ENCODE measurements at regions not wholly inside any gene's neighbourhood (a gene's known extent, or its start where the extent isn't known, plus 50 kb on each side); places are given as distances from the start of the nearest gene placed in this dataset.

DNA sequence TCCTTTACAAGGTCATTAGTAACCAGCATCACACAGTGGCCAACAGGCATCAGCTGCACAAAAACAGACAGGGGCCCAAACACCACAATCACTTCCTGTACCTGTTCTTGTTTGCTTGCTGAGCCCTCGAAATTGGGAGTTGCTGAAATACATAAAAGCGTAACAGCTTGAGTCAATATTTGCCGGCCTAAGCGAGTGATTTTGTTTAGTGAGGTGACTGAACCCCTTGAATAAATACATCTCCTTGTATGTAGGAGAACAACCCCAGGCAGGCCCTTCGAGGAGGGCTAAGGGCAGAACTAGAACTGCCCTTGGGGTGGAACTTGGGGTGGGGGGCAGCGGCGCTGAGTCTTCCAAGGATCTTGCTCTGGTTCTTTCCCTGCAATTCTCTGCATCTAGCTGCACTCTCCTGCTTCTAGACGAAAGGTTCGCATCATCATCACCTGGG lies 502.5 kb downstream of the RASEF start:
- peaks cover 53% of the 10 kb centered on the region for H3K4me1 ChIP-seq (ENCODE audit: insufficient read depth, low read length, poor library complexity, severe bottlenecking)

DNA sequence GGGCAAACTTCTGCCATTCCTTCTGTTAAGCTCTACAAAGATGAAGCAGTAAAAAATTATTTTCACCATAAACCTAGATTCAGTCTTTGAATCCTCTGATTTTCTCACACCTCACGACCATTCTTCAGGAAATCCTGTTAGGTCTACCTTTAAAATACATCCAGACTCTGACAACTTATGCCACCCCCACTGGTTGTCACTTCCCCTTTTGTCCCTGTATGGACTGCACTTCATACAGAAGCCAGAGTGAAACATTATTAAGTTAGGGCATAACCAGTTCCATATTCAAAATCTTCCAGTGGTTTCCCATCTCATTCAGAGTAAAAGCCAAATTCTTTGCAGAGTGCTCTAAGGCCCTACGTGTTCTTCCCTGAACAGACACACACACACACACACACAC lies 499.8 kb downstream of the RASEF start:
- Histone ChIP-seq H3K79me2 (ENCODE audit: insufficient read depth, low read length) (no peaks in the 10 kb centered on the region), H3K9ac (ENCODE audit: low read depth, low read length, poor library complexity, severe bottlenecking) (no peak overlapping the region), H3K9me2 (replicated peaks; ENCODE audit: low read depth, low read length) (no peaks in the 10 kb centered on the region), H3K4me3 (ENCODE audit: low read length, poor library complexity, severe bottlenecking) (no peak overlapping the region), H3F3A (ENCODE audit: low read depth) (peaks cover 3% of the 10 kb centered on the region; the same call in 1 of the 2 replicates), H4K20me1 (ENCODE audit: insufficient read depth, low read length, poor library complexity, severe bottlenecking) (no peaks in the 10 kb centered on the region), H3K4me1 (ENCODE audit: insufficient read depth, low read length, poor library complexity, severe bottlenecking) (peaks cover 42% of the 10 kb centered on the region), H3K27me3 (ENCODE audit: insufficient read depth, low read length, poor library complexity, severe bottlenecking) (no peaks in the 10 kb centered on the region), H3K36me3 (ENCODE audit: insufficient read depth, low read length) (no peaks in the 10 kb centered on the region), H2AFZ (ENCODE audit: low read length) (no peak overlapping the region), H3K9me3 (ENCODE audit: insufficient read depth, low read depth, low read length) (peaks cover 5% of the 10 kb centered on the region; the same call in 1 of the 2 replicates), H3K4me2 (ENCODE audit: low read depth, low read length, poor library complexity, severe bottlenecking) (no peak overlapping the region)
- TF ChIP-seq, protein P1, sequence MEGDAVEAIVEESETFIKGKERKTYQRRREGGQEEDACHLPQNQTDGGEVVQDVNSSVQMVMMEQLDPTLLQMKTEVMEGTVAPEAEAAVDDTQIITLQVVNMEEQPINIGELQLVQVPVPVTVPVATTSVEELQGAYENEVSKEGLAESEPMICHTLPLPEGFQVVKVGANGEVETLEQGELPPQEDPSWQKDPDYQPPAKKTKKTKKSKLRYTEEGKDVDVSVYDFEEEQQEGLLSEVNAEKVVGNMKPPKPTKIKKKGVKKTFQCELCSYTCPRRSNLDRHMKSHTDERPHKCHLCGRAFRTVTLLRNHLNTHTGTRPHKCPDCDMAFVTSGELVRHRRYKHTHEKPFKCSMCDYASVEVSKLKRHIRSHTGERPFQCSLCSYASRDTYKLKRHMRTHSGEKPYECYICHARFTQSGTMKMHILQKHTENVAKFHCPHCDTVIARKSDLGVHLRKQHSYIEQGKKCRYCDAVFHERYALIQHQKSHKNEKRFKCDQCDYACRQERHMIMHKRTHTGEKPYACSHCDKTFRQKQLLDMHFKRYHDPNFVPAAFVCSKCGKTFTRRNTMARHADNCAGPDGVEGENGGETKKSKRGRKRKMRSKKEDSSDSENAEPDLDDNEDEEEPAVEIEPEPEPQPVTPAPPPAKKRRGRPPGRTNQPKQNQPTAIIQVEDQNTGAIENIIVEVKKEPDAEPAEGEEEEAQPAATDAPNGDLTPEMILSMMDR (conservative IDR thresholded peaks at IDR 0.05; ENCODE audit: low read length), result no peak
- TF ChIP-seq EZH2phosphoT487 (IDR thresholded peaks at IDR 0.05; ENCODE audit: borderline replicate concordance), result no peak

More for the DNA sequence above, 502.5 kb downstream of the RASEF start:
- peaks cover 3% of the 10 kb centered on the region; the same call in 1 of the 2 replicates for H3F3A ChIP-seq (ENCODE audit: low read depth)
- H3K9ac ChIP-seq (ENCODE audit: low read depth, low read length, poor library complexity, severe bottlenecking), result peak overlapping the region; percentile 56
- H3K9me3 ChIP-seq (ENCODE audit: insufficient read depth, low read depth, low read length), result peaks cover 5% of the 10 kb centered on the region; the same call in 1 of the 2 replicates
- no peaks in the 10 kb centered on the region for H3K27me3 ChIP-seq (ENCODE audit: insufficient read depth, low read length, poor library complexity, severe bottlenecking)
- H3K79me2 ChIP-seq (ENCODE audit: insufficient read depth, low read length), result no peaks in the 10 kb centered on the region
- peak overlapping the region; percentile 66 for H3K4me2 ChIP-seq (ENCODE audit: low read depth, low read length, poor library complexity, severe bottlenecking)
- H3K9me2 ChIP-seq (replicated peaks; ENCODE audit: low read depth, low read length), result no peaks in the 10 kb centered on the region
- no peaks in the 10 kb centered on the region for H4K20me1 ChIP-seq (ENCODE audit: insufficient read depth, low read length, poor library complexity, severe bottlenecking)
- peak overlapping the region; percentile 59 for H2AFZ ChIP-seq (ENCODE audit: low read length)
- TF ChIP-seq, protein P1 (conservative IDR thresholded peaks at IDR 0.05; ENCODE audit: low read length), result peak; percentile 44; the same call in 1 of the 2 replicates
- no peak for TF ChIP-seq EZH2phosphoT487 (IDR thresholded peaks at IDR 0.05; ENCODE audit: borderline replicate concordance)
- H3K36me3 ChIP-seq (ENCODE audit: insufficient read depth, low read length), result no peaks in the 10 kb centered on the region
- peak overlapping the region; percentile 53 for H3K4me3 ChIP-seq (ENCODE audit: low read length, poor library complexity, severe bottlenecking)

DNA sequence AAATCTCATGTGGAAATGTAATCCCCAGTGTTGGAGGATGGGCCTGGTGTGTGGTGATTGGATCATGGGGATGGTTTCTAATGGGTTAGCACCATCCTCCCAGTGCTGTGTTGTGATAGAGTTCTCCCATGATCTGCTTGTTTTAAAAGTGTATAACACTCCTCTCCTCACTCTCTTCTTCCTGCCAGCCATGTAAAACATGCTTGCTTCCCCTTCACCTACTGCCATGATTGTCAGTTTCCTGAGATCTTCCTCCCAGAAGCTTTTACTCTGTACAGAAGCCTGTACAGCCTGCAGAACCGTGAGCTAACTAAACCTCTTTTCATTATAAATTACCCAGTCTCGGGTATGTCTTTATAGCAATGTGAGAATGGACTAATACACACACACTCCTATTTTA lies 499.1 kb downstream of the RASEF start:
- H3K36me3 ChIP-seq (ENCODE audit: insufficient read depth, low read length), result no peaks in the 10 kb centered on the region
- no peak for TF ChIP-seq EZH2phosphoT487 (IDR thresholded peaks at IDR 0.05; ENCODE audit: borderline replicate concordance)
- TF ChIP-seq, protein P1 (conservative IDR thresholded peaks at IDR 0.05; ENCODE audit: low read length), result no peak

More for the DNA sequence above, 499.1 kb downstream of the RASEF start:
- Histone ChIP-seq H3F3A (ENCODE audit: low read depth) (peaks cover 3% of the 10 kb centered on the region; the same call in 1 of the 2 replicates), H3K79me2 (ENCODE audit: insufficient read depth, low read length) (no peaks in the 10 kb centered on the region), H3K4me1 (ENCODE audit: insufficient read depth, low read length, poor library complexity, severe bottlenecking) (peaks cover 35% of the 10 kb centered on the region), H2AFZ (ENCODE audit: low read length) (no peak overlapping the region), H3K9me2 (replicated peaks; ENCODE audit: low read depth, low read length) (no peaks in the 10 kb centered on the region), H3K4me2 (ENCODE audit: low read depth, low read length, poor library complexity, severe bottlenecking) (no peak overlapping the region), H3K9ac (ENCODE audit: low read depth, low read length, poor library complexity, severe bottlenecking) (no peak overlapping the region), H4K20me1 (ENCODE audit: insufficient read depth, low read length, poor library complexity, severe bottlenecking) (no peaks in the 10 kb centered on the region), H3K9me3 (ENCODE audit: insufficient read depth, low read depth, low read length) (peaks cover 5% of the 10 kb centered on the region; the same call in 1 of the 2 replicates), H3K27me3 (ENCODE audit: insufficient read depth, low read length, poor library complexity, severe bottlenecking) (no peaks in the 10 kb centered on the region), H3K4me3 (ENCODE audit: low read length, poor library complexity, severe bottlenecking) (no peak overlapping the region)

All from Loucy (cell line).